CD4-positive, alpha-beta T cell treated with Interleukin-12 subunit alpha and Interleukin-12 subunit beta, for 1 hour (primary cell): ENCODE measurements at regions not wholly inside any gene's neighbourhood (a gene's known extent, or its start where the extent isn't known, plus 50 kb on each side); places are given as distances from the start of the nearest gene placed in this dataset.
"Not testable (repeated sequence)": the region's sequence is repeated elsewhere in the genome, so short reads cannot be mapped to it uniquely, and the experiment has no call there.

Experiments used
- DNase-seq: peaks from one replicate; pipeline ENCODE4 v3.0.0-alpha.2; 2020

DNA sequence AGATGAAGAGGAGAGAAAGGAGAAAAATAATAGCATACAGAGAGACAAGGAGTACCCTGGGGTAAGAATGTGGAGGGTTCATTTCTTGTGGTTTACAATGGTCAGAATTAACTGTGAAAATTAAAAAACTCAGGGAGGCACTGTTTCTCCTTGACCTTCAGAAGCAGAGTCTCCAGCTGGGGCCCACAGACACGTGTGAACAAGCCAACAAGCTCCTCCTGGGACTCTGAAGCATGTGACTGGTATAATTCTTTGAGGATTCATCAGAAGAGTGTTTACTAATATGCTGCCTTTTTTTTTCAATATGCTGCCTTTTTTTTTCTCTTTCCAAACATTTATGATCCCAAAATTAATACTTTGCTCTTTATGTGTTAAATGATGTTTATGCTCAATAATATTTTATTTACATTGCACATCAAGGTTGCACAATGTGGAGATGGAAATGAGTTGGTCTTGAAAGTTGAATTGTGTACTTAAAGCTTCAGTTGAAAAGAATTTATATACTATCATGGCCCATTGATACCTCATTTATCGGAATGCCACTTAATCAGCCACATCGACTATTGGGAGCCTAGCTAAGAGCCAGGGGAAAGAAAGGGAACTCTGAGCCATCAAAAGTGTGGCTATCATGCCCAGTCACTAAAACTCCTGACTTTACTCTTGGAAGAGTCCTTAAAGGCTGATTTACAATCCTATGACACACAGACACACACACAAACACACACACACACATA lies 134.7 kb upstream of the RHOBTB1 start:
- no peak for DNase-seq

DNA sequence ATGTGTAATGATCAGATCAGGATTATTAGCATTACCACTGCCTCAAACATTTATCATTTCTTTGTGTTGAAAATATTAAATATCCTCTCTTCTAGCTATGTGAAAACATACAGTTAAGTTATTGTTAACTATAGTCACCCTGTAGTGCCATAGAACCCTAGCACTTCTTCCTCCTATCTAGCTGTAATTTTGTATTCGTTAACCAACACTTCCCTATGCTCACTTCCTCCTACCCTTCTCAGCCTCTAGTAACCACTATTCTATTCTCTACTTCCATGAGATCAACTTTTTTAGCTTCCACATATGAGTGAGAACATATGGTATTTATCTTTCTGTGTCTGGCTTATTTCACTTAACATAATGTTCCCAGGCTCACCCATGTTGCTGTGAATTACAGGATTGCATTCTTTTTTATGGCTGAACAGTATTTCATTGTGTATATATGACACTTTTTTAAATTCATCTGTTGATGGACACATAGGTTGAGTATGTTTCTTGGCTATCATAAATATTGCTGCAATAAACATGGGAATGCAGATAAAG lies 132.7 kb upstream of the RHOBTB1 start:
- DNase-seq: no peak

DNA sequence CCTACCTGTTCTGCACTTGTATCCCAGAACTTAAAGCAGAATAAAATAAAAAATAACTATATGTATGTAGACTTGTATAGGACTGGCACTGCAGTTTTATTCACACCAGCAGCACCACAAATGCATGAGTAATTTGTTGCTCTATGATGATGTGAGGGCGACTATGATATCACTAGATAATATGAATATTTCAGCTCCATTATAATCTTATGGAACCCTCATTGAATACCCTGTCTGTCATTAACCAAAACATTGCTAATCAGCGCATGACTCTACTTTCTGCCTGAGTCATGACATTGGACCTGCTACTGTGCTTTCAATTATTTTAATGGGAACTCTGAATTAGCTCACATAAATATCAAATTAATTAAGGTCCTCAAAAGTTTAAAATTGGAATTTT lies 129.4 kb upstream of the RHOBTB1 start:
- no peak for DNase-seq

DNA sequence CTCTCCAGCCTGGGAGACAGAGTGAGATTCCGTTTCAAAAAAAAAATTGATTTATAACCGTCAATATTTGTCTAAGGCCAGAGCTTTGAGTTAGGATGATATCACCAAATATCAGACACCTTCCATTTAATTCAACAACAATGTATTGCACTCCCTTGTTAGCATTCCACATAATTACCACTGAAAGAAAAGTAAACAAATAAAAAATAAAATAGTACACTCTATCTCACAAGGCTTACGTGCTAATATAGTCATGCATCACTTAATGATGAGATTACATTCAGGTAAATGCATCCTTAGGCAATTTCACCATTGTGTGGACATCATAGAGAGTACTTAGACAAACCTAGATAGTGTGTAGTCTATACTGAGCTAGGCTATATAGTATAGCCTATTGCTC lies 127.6 kb upstream of the RHOBTB1 start:
- DNase-seq: no peak

GRCh38 chr10:61068471-61068870 lies 124.5 kb upstream of the RHOBTB1 start:
- no peak for DNase-seq

GRCh38 chr10:61067671-61068336 lies 123.8 kb upstream of the RHOBTB1 start:
- no peak for DNase-seq

GRCh38 chr10:61066661-61067344 lies 122.8 kb upstream of the RHOBTB1 start:
- no peak for DNase-seq

DNA sequence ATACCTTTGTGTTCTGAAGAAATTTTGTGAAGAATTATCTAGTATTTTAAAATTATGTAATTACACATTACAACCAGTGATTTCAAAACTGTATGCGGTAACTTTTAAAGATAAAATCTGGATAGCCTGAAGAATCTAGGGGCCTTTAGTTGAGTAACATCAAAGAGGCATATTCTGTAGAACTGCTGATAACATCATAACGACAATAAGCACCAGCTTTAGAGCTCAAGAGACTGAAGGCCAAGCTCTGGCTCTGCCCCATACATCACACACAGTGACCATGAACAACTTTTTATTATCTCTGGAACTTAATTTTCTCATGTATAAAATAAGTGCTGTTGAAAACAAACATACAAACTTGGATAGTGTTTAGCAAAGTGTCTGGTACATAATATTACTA lies 121.1 kb upstream of the RHOBTB1 start:
- DNase-seq: no peak

- DNase-seq: no peak
These were observed 120.4 kb upstream of the RHOBTB1 start for GRCh38 chr10:61064356-61064755.

DNA sequence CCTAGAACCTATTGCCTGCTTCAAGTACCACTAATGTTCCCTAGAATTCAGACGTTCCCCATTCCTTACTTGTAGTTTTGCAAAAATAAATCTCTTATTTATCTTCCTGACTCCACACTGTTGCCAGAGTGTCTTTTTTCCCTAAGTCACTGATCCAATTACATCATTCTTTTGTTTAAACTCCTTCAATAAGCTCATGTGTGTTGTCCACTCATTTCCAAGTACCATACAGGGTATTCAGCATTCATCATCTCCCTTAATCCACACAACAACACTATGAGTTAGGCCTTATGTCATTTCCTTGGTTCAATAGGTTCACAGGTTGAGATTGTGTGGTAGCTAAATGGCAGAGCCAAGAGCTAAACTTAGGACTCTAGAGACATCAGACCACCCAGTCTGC lies 119.9 kb upstream of the RHOBTB1 start:
- no peak for DNase-seq

- DNase-seq: no peak
These were observed 119.0 kb upstream of the RHOBTB1 start for GRCh38 chr10:61063034-61063433.

GRCh38 chr10:61061923-61062504 lies 118.0 kb upstream of the RHOBTB1 start:
- no peak for DNase-seq

GRCh38 chr10:61059636-61060035 lies 115.7 kb upstream of the RHOBTB1 start:
- no peak for DNase-seq

- no peak for DNase-seq
These were observed 108.7 kb upstream of the RHOBTB1 start for GRCh38 chr10:61052469-61053205.

DNA sequence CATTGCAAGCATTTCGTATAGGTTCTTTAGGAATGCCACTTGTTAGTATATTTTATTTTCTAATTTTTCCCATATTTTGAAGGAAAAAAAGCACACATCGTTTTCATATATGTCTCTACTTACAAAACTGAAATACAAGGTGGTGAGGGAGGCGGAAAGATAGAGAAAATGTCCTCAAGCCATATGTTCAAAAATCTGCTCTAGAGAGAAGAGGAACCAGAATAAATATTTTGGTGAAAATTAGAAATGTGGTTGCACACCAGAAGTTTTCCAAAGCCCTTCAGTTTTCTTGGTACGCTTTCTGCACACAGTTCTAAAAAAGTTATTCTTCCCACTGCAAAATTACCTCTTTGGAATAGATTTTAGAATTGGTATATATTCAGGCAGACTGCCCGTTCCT lies 107.4 kb upstream of the RHOBTB1 start:
- no peak for DNase-seq

- no peak for DNase-seq
These were observed 106.2 kb upstream of the RHOBTB1 start for GRCh38 chr10:61050120-61050745.

DNA sequence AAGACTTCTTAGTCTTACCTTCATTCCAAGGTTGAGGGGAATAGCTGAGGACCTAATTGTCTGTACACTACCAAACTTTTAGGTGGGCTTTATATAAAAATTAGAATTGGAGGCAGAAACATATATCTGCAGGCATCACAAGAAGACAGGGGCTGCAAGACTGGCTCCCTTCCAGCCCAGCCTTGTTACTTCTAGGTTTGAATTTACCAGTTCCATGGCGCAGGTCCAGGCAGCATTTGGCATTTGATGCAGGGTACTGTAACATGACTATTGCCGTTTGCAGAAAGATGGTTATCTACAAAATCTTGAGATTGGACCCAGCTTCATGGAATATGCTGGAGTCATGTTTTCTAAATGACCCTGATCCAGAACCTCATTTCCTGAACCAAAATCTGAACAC lies 105.4 kb upstream of the RHOBTB1 start:
- no peak for DNase-seq

GRCh38 chr10:61047788-61048560 lies 104.0 kb upstream of the RHOBTB1 start:
- no peak for DNase-seq

DNA sequence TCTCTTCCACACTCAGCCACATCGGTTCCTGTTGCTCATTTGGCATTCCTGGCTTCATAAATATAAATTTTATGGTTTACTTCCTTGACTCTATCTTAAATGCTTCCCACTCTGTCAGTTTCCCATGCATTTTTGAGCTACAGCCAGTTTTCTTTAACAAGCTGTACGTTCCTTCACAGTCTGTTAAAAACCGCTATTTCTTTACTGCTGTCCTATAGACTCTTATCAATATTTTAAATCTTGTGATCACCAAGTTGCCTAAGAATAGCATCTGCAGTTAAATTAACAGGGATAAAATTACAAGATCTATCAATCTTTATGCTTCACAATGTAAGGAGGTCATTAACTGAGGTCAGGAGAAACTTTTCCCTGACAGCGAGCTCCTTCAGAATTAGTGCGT lies 103.1 kb upstream of the RHOBTB1 start:
- DNase-seq: no peak

GRCh38 chr10:61045480-61045879 lies 101.5 kb upstream of the RHOBTB1 start:
- not testable (repeated sequence) for DNase-seq

GRCh38 chr10:61042533-61042932 lies 98.5 kb upstream of the RHOBTB1 start:
- DNase-seq: no peak
